GM12891 (cell line): ENCODE measurements at regions not wholly inside any gene's neighbourhood (a gene's known extent, or its start where the extent isn't known, plus 50 kb on each side); places are given as distances from the start of the nearest gene placed in this dataset.
"Not testable (repeated sequence)": the region's sequence is repeated elsewhere in the genome, so short reads cannot be mapped to it uniquely, and the experiment has no call there.

Experiments
- DNase-seq: peaks from one replicate; pipeline ENCODE4 v3.0.0; 2011; ENCODE audit warnings: low spot score; ENCODE audit not compliant: insufficient read length
- FAIRE-seq: peaks from 2 replicates; lab custom pipeline; 2011; peaks lifted over from hg19 to GRCh38; lab: Jason Lieb, UNC
- PAX5 ChIP-seq: IDR thresholded peaks from 2 replicates; pipeline ENCODE4 v1.6.1; 2011; ENCODE audit warnings: low read length, moderate library complexity, mild to moderate bottlenecking; ENCODE audit not compliant: insufficient read depth, severe bottlenecking
- POLR2A ChIP-seq: IDR thresholded peaks from 2 replicates; pipeline ENCODE4 v1.6.1; 2011; ENCODE audit warnings: low read depth, low read length, control low read depth
- POLR2AphosphoS5 ChIP-seq: IDR thresholded peaks from 2 replicates; pipeline ENCODE4 v1.6.1; 2011; ENCODE audit warnings: low read depth, low read length, control low read depth
- POU2F2 ChIP-seq: IDR thresholded peaks from 2 replicates; pipeline ENCODE4 v1.6.1; 2011; ENCODE audit warnings: low read depth, mild to moderate bottlenecking, control low read depth, low read length, moderate library complexity
- SPI1 ChIP-seq: IDR thresholded peaks from 2 replicates; pipeline ENCODE4 v1.6.1; 2011; ENCODE audit warnings: low read depth, low read length, control low read depth
- TAF1 ChIP-seq: IDR thresholded peaks from 2 replicates; pipeline ENCODE4 v1.6.1; 2011; ENCODE audit warnings: low read depth, low read length, control low read depth

GRCh38 chr1:14263671-14264070 is 334.8 kb upstream of the KAZN start:
- TF ChIP-seq POU2F2, result no peak
- TF ChIP-seq POLR2A, result no peak
- TF ChIP-seq POLR2AphosphoS5, result no peak
- TF ChIP-seq PAX5, result no peak
- no peak for TF ChIP-seq SPI1
- no peak for TF ChIP-seq TAF1
- DNase-seq (no peak), FAIRE-seq (no peak)

- TF ChIP-seq POLR2AphosphoS5, result no peak
- TF ChIP-seq TAF1, result no peak
- no peak for TF ChIP-seq PAX5
- no peak for TF ChIP-seq SPI1
- TF ChIP-seq POU2F2, result no peak
- no peak for TF ChIP-seq POLR2A
- FAIRE-seq (no peak), DNase-seq (no peak)
Observed at GRCh38 chr1:14265495-14265894, 333.0 kb upstream of the KAZN start.

- no peak for TF ChIP-seq POU2F2
- TF ChIP-seq POLR2AphosphoS5, result no peak
- TF ChIP-seq SPI1, result no peak
- TF ChIP-seq PAX5, result no peak
- TF ChIP-seq POLR2A, result no peak
- no peak for TF ChIP-seq TAF1
- FAIRE-seq (no peak), DNase-seq (no peak)
Observed at GRCh38 chr1:14267991-14268390, 330.5 kb upstream of the KAZN start.

GRCh38 chr1:14270821-14271220 is 327.7 kb upstream of the KAZN start:
- no peak for TF ChIP-seq POLR2AphosphoS5
- TF ChIP-seq POLR2A, result no peak
- TF ChIP-seq POU2F2, result no peak
- TF ChIP-seq SPI1, result no peak
- TF ChIP-seq PAX5, result no peak
- TF ChIP-seq TAF1, result no peak
- no peak for DNase-seq
- no peak for FAIRE-seq

DNA sequence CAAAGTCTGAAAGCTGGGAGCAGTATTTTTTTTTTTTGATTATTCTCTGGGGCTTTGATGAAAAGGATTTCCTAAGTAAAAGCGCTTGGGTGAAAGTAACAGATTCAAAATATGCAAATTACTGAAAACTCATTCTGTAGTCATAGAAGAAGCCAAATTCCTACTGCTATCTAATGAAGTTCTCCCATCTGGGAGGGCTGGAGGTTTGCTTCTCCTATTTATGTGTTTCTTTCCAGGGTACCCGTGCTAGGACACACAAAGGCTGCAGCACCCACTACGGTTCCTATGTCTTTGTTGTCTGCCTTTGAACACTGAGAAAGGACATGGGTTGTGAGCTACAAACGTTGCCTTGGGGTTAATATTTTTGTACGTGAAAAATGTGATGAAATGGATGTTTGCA is 324.7 kb upstream of the KAZN start:
- FAIRE-seq (no peak), DNase-seq (no peak)
- no peak for TF ChIP-seq POU2F2
- no peak for TF ChIP-seq POLR2A
- TF ChIP-seq PAX5, result no peak

- FAIRE-seq, DNase-seq: not testable (repeated sequence)
Observed at GRCh38 chr1:14279891-14280290, 318.6 kb upstream of the KAZN start.

DNA sequence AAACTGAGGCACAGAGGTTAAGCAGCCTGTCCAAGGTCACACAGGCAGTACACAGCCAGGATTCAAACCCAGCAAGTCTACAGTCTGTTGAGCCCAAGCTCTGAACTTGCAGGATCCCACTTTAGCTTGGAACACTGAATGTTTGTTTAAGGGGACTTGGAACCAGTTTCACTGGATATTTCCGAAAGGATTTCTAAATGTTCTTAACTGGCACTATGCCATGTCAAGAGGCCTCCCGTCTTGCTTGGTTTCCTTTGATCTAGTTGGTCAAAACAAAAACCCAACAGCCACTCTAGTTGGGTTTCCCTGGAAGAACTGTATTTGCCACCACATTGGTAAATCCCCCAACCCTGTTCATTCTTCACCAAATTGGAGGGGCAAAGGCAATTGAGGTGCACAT is 317.6 kb upstream of the KAZN start:
- DNase-seq, result no peak
- TF ChIP-seq POU2F2, result no peak
- TF ChIP-seq TAF1, result no peak
- no peak for TF ChIP-seq POLR2AphosphoS5
- TF ChIP-seq SPI1, result no peak
- TF ChIP-seq PAX5, result no peak
- TF ChIP-seq POLR2A, result no peak
- FAIRE-seq, result no peak

- no peak for DNase-seq
- TF ChIP-seq SPI1 (no peak), POLR2A (no peak), PAX5 (no peak), POU2F2 (no peak), POLR2AphosphoS5 (no peak), TAF1 (no peak)
- FAIRE-seq, result no peak
Observed at GRCh38 chr1:14281412-14281811, 317.1 kb upstream of the KAZN start.

- FAIRE-seq (no peak), DNase-seq (no peak)
- TF ChIP-seq TAF1, result no peak
- no peak for TF ChIP-seq PAX5
- TF ChIP-seq SPI1, result no peak
- no peak for TF ChIP-seq POU2F2
- no peak for TF ChIP-seq POLR2AphosphoS5
- TF ChIP-seq POLR2A, result no peak
Observed at GRCh38 chr1:14282707-14283106, 315.8 kb upstream of the KAZN start.

DNA sequence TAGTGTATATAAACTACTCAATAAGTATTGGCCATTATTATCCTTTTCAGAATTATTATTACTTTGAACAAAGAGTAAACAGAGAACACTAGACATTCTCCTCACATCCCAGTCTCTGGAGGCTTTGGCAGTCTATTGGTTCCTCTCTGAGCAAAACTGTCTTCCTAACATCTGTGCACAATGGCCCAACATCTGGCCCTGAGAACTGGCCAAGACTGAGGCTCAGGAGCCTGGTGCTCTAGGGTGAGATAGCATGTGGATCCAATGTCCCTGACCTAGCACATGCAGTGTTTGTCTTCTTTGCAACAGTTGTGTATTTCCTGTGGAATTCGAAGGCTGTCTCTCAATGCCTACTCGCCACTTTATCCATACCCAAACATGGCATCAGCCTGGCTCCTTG is 313.2 kb upstream of the KAZN start:
- TF ChIP-seq POLR2AphosphoS5 (no peak), PAX5 (no peak), POU2F2 (no peak), POLR2A (no peak), SPI1 (no peak)
- no peak for FAIRE-seq
- no peak for DNase-seq

DNA sequence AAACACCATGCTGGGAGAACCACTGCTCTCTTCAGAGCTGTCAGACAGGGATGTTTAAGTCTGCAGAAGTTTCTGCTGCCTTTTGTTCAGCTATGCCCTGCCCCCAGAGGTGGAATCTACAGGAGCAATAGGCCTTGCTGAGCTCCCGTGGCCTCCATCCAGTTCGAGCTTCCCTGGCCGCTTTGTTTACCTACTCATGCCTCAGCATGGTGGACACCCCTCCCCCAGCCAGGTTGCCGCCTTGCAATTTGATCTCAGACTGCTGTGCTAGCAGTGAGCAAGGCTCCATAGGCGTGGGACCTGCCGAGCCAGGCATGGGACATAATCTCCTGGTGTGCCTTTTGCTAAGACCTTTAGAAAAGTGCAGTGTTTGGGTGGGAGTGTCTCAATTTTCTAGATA is 307.3 kb upstream of the KAZN start:
- not testable (repeated sequence) for DNase-seq, FAIRE-seq
